IPS-NIHi7 (cell line): ENCODE measurements at regions not wholly inside any gene's neighbourhood (a gene's known extent, or its start where the extent isn't known, plus 50 kb on each side); places are given as distances from the start of the nearest gene placed in this dataset.
"Not testable (repeated sequence)": the region's sequence is repeated elsewhere in the genome, so short reads cannot be mapped to it uniquely, and the experiment has no call there.

ENCODE experiments used
- DNase-seq: peaks from one replicate; pipeline ENCODE4 v3.0.0; 2012; ENCODE audit warnings: mixed read lengths; ENCODE audit errors: extremely low spot score

- no peak for DNase-seq
Observed at GRCh38 chr21:15472108-15473040, 257.4 kb upstream of the USP25 start.

DNA sequence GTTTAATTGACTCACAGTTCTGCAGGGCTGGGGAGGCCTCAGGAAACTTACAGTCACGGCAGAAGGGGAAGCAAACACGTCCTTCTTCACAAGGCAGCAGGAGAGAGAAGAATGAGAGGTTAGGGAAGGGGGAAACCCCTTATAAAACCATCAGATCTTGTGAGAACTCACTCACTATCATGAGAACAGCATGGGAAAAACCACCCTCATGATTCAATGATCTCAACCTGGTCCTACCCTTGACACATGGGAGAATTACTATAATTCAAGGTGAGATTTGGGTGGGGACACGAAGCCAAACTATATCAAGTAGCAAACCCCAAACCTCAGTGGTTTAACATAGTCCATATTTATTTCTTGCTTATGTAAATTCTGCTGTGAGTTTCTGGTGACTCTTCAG, 252.0 kb upstream of the USP25 start:
- DNase-seq, result not testable (repeated sequence)

DNA sequence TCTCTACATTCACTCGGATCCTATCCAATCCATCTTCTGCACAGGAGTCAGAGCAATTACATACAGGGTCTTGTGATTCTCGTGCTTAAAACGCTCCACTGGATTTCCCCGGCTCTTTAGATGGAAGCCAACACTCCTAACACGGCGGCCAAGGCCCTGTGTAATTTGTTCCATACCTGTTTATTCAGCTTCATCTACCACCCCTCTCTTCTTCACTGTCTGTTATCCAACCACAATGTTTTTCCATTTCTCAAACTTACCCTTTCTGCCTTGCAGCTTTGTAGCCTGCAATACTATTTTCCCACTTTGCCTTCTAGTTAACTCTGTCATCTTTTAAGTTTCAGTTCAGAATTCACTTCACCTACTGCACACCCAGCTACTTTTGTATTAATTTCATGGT, 249.6 kb upstream of the USP25 start:
- DNase-seq, result no peak

GRCh38 chr21:15483138-15483780, 246.5 kb upstream of the USP25 start:
- DNase-seq, result peak; percentile 79

GRCh38 chr21:15486460-15487195, 243.2 kb upstream of the USP25 start:
- no peak for DNase-seq

- DNase-seq, result no peak
Observed at GRCh38 chr21:15487196-15487550, 242.6 kb upstream of the USP25 start.

DNA sequence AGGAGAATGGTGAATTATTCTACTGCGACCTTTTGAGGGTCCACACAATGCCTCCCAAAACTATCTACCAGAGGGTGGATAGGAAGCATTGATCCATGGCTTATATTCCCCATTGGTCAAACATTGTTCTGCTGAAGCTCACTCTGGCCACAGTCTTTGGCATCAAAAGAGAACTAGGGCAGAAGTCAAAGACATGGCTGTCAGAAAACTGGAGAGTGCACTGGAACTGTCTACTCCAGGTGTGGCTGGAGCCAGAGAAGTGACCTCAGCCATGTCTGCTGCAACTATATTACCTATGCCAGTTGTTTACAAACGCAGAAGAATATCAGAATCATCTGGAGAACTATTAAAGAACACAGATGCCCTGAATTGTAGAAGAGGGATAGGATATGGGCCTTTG, 238.7 kb upstream of the USP25 start:
- no peak for DNase-seq

- no peak for DNase-seq
Observed at GRCh38 chr21:15493646-15494045, 236.1 kb upstream of the USP25 start.

DNA sequence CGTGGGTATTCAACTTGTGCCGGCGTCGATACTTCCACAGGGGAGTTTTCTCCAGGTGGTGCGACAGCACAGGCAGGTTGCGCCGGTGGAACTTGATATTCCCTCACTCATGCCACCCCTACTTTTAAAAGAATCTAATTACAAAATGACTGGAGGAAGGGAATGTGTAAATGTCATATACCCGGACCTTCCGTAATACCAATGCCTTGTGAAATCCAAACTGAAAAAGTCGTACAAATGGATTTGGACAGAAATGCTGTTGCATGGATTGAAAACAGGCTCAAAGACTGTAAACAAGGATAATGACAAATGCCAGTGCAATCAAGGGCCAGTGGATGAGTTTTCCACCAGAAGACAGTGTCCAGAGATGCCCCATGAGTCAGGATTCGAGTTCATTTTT, 235.3 kb upstream of the USP25 start:
- no peak for DNase-seq

GRCh38 chr21:15495965-15496364, 233.8 kb upstream of the USP25 start:
- DNase-seq, result no peak

- no peak for DNase-seq
Observed at GRCh38 chr21:15496911-15497310, 232.9 kb upstream of the USP25 start.

DNA sequence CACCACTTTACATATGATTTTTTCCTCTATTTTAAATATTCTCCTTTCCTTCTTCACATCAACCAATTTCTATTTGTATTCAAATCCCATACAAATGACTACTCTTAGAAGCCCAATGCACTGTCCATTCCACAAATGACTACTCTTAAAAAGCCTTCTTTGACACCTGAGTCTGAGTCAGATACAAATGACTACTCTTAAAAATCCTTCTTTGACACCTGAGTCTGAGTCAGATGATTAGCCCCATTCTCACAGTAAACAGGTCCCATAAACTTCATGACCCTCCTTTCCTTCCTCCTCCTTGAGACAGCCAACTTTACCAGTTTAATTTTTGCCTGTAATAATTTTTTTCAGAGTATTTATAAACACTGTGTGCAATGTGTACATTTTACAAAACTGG, 231.3 kb upstream of the USP25 start:
- DNase-seq, result no peak

- no peak for DNase-seq
Observed at GRCh38 chr21:15506086-15506485, 223.7 kb upstream of the USP25 start.

- no peak for DNase-seq
Observed at GRCh38 chr21:15508554-15508953, 221.2 kb upstream of the USP25 start.

DNA sequence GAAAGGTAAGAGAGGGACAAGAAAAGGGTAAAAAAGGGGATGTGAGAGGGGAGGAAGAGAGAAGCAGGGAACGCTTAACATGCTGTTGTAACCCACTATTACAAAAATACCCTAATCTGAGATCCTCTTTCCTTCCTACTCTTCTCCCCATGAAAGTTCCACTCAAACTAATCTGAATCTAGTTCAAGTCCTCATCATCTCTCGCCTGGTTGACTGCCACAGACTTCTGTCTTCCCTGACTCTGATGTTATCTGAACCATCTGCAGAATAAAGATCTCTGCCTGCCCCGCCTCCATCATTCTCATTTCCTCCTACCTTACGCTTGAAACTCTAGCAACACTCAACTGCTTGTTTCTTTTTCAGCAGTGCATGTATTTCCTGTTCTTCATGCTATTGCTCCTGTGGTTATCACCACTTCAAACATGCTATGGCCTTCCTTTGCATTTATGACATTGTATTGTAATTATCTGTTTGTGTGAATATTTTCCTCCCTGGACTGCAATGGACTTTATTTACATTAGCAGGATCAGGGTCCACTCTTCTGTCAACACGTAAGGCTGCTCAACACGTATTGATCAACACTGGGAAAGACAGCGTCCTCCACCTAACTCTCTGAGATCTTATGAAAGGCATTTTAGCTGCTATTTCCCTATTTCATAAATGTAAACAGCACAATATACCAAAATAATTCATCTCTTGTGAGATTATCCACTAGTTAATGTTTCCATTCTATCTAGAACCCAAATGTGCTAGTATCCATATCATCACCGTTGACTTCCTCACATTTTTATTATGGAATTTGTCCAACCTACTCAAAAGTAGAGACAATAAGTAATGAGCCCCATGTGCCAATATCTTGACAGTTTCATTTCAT, 215.5 kb upstream of the USP25 start:
- DNase-seq, result no peak

DNA sequence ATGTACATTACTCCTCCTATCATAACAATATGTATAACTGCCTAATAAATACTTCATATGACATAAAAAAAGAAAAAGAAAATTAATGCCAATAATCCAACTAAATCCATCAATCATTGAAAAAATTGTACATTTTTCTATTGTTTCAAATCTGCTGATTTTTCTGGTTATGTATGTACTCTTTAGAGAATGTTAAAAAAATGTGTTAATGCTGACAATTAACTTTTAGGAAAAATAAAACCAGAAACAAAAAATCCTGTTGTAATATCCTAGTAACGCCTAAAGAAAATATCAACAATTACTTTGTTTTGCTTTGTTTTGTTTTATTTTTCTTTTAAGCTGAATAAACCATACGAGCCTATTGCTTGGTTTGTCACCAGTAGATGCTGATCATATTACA, 213.9 kb upstream of the USP25 start:
- no peak for DNase-seq

- DNase-seq, result no peak
Observed at GRCh38 chr21:15517394-15517793, 212.4 kb upstream of the USP25 start.

DNA sequence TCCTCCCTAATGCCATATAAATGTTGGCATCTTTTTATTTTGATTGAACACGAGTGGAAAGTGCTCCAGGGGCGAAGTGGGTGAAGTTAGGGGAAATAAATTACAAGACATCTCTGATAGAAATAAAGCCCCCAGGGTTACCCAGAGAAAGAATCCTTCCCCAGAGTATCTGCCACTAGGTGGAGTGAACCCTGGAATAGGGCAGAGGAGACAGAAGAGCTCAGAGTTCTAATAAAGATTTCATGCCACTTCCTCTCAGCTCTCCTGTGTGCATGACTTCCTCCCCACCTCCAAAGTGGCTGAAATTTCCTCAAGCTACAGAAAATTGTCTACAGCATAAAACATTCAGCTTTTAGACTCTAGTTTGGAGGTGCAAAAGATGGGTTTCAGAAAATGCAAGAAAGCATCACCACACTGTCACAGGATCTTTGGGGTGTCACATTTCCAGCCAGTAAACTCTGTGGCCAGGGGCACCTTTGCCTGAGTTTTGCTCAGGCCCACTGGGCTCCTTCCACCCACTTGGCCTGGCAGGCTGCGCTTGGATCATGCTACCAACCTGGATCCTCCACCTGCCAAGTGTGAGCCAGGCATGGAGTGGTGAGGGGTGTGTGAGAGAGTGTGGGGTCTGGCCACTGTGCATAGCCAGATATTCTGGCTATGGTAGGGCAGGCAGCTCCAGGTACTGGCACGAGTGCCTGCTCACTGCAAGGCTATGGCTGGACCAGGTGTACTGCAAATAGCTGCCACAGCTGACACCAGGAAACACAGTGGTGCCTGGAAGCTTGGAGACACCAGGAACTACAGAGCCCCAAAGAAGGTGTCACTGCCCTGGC, 208.8 kb upstream of the USP25 start:
- peak; percentile 55 for DNase-seq

DNA sequence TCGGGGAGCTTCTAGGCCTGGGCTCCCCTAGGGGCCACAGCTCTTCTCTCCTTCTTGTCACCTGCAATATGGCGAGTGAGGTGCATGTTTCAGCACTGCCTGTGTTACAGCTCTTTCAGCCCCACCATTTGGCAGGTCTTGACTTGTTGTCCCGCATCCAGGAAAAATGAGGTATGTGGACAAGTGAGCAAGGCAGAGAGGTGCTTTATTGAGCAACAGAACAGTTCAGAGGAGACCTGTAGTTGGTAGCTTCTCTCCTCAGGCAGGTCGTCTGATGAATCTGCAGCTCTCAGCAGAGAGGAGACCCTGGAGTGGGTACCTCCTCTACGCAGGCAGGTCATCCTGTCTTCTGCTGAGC, 208.2 kb upstream of the USP25 start:
- no peak for DNase-seq

DNA sequence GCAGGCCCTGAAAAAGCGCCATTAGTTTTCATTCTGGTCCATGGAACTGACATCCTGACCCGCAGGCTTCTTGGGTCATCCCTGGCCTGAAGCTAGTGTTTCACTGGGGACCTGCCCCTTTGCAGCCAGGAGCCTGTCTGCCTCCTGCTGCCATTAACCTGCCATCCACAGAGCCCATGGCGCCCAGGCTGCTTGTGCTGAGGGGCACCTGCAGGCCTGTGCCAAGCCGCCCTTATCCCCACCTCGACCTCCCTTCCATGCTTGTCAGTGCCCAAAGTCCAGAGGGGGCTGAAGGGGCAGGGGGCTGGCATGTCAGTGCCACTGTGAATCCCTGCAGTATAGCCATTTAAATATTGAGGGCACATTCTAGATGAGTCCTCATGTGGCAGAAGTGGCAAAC, 207.6 kb upstream of the USP25 start:
- DNase-seq, result no peak

- DNase-seq, result no peak
Observed at GRCh38 chr21:15524855-15525254, 204.9 kb upstream of the USP25 start.
